GM18867 (cell line): ENCODE measurements at regions not wholly inside any gene's neighbourhood (a gene's known extent, or its start where the extent isn't known, plus 50 kb on each side); places are given as distances from the start of the nearest gene placed in this dataset.

Experiments used
- ATAC-seq: cut with Tn5 transposase; IDR thresholded peaks from one replicate; pipeline ENCODE4 v1.9.1; 2021; ENCODE audit warnings: mild to moderate bottlenecking, moderate library complexity; ENCODE audit not compliant: unreplicated experiment

GRCh38 chr2:116645155-116645554, 1169.3 kb upstream of the DDX18 start:
- ATAC-seq: no peak

GRCh38 chr2:116668691-116669090, 1145.8 kb upstream of the DDX18 start:
- no peak for ATAC-seq

- no peak for ATAC-seq
Observed at GRCh38 chr2:116669782-116670181, 1144.7 kb upstream of the DDX18 start.

- no peak for ATAC-seq
Observed at GRCh38 chr2:116674188-116674587, 1140.3 kb upstream of the DDX18 start.

- no peak for ATAC-seq
Observed at GRCh38 chr2:116676776-116677175, 1137.7 kb upstream of the DDX18 start.

- ATAC-seq: no peak
Observed at GRCh38 chr2:116680256-116680936, 1134.1 kb upstream of the DDX18 start.

- no peak for ATAC-seq
Observed at GRCh38 chr2:116687371-116687770, 1127.1 kb upstream of the DDX18 start.

GRCh38 chr2:116692988-116693387, 1121.5 kb upstream of the DDX18 start:
- ATAC-seq: no peak

- ATAC-seq: no peak
Observed at GRCh38 chr2:116696223-116696622, 1118.3 kb upstream of the DDX18 start.

- ATAC-seq: no peak
Observed at GRCh38 chr2:116696903-116697302, 1117.6 kb upstream of the DDX18 start.

GRCh38 chr2:116706396-116706795, 1108.1 kb upstream of the DDX18 start:
- ATAC-seq: no peak

- no peak for ATAC-seq
Observed at GRCh38 chr2:116716038-116716437, 1098.5 kb upstream of the DDX18 start.

- ATAC-seq: no peak
Observed at GRCh38 chr2:116716444-116716843, 1098.0 kb upstream of the DDX18 start.

- no peak for ATAC-seq
Observed at GRCh38 chr2:116717832-116718231, 1096.7 kb upstream of the DDX18 start.

- no peak for ATAC-seq
Observed at GRCh38 chr2:116718451-116718850, 1096.0 kb upstream of the DDX18 start.

- no peak for ATAC-seq
Observed at GRCh38 chr2:116719836-116720235, 1094.7 kb upstream of the DDX18 start.

GRCh38 chr2:116724550-116724949, 1089.9 kb upstream of the DDX18 start:
- ATAC-seq: no peak

GRCh38 chr2:116732322-116732721, 1082.2 kb upstream of the DDX18 start:
- ATAC-seq: no peak

- no peak for ATAC-seq
Observed at GRCh38 chr2:116733699-116734098, 1080.8 kb upstream of the DDX18 start.

GRCh38 chr2:116737951-116738350, 1076.5 kb upstream of the DDX18 start:
- no peak for ATAC-seq

- ATAC-seq: no peak
Observed at GRCh38 chr2:116747103-116747502, 1067.4 kb upstream of the DDX18 start.

- no peak for ATAC-seq
Observed at GRCh38 chr2:116749994-116750393, 1064.5 kb upstream of the DDX18 start.

- no peak for ATAC-seq
Observed at GRCh38 chr2:116754381-116755101, 1060.0 kb upstream of the DDX18 start.
